NCI-H510A (cell line): ENCODE measurements at regions not wholly inside any gene's neighbourhood (a gene's known extent, or its start where the extent isn't known, plus 50 kb on each side); places are given as distances from the start of the nearest gene placed in this dataset.
"Not testable (repeated sequence)": the region's sequence is repeated elsewhere in the genome, so short reads cannot be mapped to it uniquely, and the experiment has no call there.

Source experiments
- DNase-seq: peaks from one replicate; lab custom pipeline; 2025; lab: John Stamatoyannopoulos, UW

DNA sequence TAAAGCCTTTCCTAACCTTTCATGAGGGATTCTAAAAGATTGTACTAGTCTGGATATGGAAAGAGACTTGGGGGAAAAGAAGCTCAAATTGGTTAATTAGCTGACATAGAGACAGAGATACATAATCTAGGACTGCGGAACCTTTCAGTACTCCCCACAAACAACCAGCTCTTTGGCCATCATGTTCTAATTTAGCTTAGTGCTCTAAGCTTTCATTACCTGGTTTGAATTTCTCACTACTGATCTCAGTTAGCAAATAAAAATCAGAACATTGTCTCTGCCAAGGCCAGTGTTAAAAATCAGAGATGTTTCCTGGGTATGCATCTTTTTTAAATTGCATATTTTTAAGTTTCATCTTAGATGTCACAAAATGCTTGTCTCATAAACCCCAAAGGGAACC, 254.4 kb downstream of the GLUD2 start:
- DNase-seq: no peak

DNA sequence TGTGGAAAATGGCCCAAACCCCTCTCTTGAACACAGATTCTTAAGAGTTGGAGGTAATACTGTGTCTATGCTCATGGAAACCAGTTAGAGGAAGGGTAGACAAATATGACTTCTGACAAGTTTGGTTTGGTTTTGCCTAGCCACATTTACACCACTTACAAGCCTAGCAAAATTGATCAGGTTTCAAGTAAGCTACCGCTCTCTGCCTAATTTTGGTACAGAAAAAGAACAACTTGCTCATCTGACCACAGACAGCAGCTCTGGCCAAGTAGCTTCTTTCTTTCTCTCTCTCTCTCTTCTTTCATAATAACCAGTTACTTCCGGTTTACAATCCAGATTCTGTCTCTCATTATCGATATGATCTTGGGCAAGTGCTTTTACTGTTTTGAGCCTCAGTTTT, 260.0 kb downstream of the GLUD2 start:
- DNase-seq: no peak

DNA sequence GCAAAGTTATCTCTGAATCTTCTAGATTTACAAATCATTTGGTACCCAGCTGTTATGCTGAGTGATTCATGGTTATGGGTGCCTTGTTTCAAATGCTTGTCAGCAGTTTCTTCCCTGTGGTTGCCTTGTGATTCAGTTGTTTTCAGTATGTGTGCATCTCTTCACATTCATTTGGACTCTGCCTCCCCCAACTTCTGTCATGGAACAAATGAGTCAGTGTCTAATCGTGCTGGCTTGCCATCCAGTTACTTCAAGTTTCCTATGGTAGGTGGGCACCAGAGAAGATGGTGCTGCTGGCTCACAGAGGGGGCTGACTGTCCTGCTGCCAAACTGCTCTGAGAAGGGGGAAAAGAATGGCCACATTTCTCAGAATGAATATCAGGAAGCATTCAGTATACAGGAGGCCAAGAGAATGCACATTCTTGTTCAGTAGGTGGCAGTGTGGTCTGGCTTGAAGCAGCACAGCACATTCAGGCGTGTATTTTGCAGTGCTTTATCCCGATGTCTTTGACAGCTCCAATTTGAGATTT, 260.9 kb downstream of the GLUD2 start:
- DNase-seq: peak; percentile 4

DNA sequence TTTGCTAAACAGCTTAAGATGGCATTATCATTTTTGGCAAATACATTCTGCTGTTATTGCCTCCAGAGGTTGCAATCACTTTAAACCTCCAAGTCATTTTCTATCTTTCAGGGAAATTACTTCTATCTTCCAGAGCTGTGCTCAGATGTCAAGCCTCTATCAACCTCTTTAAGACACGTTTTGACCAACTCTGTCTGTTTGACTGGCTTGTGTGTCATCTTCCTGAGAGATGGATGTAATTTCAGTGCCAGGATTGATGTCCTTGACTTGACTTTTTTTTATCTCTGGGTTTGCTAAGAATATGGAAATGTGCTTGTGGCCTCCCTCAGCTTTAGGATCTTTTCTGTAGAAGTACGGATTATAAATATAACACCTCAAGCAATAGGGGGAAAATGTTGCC, 263.4 kb downstream of the GLUD2 start:
- no peak for DNase-seq

DNA sequence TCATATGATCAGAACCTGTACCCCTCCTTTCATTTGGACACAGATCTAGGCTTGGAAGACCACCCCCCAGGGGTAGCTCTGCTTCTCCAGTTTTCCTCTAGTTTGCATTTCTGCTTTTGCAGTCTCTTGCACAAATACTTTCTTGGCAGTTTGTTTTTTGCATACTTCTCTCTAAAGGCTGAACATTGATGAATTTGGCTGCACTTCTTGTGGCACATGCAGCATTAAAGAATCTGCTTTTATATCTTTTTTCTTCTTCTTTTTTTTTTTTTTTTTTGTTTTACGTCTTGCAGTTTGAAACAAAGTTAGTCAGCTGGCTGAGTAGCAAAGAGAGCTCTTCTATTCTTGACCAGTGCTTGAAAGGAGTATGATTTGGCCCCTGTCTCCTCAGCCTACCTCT, 273.0 kb downstream of the GLUD2 start:
- no peak for DNase-seq

DNA sequence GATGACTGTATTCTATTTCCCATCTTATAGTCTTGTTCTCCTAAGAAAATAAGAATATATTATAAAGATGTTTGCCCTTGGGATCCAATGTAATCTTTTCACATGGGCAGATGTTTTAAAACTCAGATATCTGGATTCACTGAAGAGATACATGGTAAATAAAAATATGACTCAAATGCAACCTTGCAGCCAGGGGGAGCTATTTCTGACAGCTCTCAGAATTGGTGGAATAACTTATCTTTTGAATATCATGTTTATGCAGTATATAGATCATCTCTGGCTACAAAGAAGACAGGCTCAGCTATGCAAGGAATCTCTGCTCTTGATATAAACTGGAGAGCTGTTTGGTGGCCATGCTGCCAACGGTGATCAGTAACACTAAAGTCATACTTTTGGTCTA, 274.7 kb downstream of the GLUD2 start:
- DNase-seq: no peak

DNA sequence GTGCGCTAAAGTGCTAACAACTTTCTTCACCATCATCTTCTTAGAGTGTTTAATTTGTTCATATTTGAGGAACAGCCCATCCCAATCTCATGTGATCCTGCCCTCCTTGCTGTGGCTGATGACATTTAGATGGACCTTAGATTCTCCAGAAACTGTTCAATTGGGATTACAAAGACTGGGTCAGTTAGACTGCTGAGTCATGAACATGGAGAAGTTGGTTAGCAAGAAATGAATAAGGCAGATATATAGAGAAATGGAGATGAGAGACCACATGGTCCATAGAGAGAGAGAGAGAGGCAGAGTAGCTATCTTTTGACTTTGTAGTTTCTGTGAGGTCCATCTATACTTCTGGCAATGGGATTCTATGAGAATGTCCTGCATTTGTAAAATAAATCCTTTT, 275.9 kb downstream of the GLUD2 start:
- no peak for DNase-seq

DNA sequence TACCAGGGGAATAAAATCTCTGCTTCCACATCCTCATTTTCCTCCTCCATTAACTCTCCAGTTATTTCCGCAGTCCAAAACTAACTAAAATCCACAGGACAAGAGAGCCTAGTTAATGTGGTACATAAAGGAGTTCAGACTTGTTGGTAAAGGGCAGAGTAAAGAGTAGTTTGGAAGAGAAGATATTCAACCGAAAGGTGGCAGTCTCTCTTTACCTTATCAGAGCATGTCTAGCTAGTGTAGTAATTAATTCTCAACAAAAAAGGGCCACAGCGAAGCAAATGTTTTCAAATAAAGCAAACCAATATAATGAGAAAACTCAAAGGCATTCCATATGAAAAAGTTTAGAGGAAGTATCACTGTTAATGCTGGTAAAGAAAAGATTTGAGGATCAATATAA, 286.5 kb downstream of the GLUD2 start:
- DNase-seq: no peak

DNA sequence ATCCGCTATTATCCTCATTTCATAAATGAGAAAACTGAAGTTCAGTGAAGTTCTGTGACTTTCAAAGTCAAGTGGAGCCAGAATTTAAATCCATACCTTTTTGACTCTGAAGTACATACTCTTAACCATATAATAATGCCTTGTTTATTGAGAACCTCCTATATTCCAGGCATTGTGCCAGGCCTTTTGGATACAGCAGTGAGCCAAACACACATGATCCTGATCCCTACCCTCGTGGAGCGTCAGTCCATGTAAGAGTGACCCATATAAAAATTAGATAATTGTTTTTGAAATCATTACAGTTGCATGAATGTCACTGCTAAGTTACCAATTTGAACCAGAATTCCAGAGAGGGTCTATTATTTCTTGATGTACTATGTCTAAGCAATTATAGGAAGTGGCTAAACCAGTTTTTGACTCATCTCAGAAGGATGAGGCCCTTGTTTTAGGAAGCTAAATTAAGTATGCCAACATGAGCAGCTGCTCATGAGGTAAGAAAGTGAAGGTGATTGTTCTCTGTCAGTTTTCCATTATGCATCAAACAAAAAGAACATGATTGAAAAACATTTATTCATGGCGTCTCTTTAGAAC, 289.5 kb downstream of the GLUD2 start:
- DNase-seq: peak; percentile 25

DNA sequence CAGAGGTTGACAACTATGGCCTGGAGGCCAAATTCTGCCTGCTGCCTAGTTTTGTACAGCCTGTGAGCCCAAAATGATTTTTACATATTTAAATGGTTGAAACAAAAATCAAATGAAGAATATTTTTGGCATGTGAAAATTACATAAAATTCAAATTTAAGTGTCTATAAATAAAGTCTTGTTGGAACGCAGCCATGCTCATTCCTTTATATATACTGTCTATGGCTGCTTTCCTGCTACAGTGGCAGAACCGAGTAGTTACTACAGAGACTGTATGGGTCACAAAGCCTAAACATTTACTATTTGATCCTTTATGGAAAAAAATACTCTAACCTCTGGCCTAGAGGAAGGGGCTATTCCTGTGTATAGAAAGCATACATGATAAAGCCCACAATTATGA, 290.4 kb downstream of the GLUD2 start:
- no peak for DNase-seq

DNA sequence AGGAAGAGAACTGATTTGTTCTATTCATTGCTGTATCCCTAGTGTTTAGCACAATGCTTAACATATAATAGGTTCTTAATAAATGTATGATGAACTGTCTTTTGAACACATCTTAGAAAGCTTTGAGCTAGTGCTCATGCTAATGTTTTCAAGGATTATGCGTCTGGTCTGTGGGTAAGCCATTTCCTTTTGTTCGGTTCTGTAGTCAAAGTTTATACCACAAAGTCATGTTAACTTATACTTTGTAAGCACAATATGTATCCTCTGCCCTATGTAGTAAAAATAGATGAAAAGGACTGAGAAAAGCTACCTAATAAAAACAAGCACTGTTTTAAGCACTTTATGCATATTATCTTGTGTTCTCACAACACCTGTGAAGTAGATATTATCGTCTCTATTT, 301.9 kb downstream of the GLUD2 start:
- DNase-seq: no peak

DNA sequence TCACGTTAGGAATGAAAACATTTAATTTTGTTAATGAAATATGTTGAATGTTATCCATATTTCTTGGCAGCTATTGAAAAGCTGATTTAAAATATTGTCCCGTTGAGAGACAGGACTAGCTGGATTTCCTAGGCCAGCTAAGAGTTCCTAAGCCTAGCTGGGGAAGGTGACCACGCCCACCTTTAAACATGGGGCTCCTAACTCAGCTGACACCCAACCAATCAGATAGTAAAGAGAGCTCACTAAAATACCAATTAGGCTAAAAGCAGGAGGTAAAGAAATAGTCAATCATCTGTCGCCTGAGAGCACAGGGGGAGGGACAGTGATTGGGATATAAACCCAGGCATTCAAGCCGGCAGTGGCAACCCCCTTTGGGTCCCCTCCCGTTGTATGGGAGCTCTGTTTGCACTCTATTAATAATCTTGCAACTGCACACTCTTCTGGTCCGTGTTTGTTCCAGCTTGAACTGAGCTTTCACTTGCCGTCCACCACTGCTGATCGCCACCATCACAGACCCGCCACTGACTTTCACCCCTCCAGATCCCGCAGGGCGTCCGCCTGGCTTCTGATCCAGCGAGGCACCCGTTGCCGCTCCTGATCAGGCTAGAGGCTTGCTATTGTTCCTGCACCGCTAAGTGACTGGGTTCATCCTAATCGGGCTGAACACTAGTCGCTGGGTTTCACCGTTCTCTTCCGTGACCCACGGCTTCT, 308.9 kb downstream of the GLUD2 start:
- DNase-seq: peak; percentile 61

DNA sequence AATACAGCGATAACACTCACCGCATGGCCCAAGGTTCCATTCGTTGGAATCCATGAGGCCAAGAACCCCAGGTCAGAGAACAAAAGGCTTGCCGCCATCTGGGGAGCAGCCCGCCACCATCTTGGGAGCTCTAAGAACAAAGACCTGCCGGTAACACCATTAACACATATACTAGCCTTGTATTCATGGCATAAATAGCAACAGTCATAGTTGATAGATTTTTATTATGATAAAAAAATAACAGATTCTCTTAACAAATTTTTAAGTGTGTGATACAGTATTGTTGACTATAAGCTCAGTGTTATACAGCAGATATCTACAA, 309.4 kb downstream of the GLUD2 start:
- DNase-seq: no peak

DNA sequence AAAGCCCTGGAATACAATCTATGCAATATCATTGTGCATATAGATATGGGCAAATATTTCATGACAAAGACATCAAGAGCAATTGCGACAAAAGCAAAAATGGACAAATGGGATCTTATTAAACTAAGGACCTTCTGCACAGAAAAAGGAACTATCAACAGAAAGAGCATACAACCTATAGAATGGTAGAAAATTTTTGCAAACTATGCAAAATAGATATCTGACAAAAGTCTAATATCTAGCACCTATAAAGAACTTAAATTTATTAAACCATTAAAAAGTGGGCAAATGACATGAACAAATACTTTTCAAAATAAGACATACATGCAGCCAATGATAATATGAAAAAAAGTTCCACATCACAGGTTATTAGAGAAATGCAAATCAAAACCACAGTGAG, 312.9 kb downstream of the GLUD2 start:
- no peak for DNase-seq

DNA sequence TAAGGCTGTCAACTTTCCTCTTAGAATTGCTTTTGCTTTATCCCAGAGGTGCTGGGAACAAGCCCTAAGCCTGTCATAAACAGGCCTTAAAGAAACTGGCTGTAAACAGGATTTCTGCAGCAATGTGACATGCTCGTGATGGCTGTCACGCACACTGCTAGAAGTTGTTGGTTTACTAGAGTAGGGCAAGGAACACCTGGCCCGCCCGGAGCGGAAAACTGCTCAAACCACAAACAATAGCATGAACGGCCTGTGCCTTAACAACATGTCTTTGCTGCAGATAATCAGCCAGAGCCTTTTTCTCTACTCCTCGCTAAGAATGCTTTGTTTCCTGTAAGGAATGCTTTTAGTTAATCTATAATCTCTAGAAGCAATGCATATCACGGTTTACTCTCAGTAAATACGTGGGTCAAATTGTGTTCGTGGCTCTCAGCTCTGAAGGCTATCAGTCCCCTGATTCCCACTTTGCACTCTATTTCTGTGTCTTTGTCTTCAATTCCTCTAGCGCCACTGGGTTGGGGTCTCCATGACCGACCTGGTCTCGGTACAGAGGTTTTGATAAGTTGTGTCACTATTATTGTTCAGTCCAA, 318.3 kb downstream of the GLUD2 start:
- DNase-seq: peak; percentile 4

DNA sequence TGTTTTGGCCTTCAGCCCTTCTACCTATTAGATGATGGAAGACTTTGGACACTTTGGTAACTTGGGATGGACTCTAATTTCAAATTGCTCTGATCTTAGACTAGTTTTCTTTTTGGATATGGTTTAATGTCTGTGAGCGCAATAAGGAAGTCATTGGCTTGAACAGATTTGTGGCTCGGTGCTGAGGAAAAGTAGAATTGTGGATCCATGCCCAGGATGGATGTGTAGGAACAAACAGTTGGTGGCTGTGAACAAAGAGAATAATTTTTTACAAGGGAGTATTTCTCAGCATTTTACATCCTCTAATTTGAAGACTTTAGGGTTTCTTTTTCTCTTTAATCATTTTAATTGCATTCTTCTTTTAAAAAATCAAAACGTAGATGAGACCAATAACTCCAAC, 327.1 kb downstream of the GLUD2 start:
- no peak for DNase-seq

DNA sequence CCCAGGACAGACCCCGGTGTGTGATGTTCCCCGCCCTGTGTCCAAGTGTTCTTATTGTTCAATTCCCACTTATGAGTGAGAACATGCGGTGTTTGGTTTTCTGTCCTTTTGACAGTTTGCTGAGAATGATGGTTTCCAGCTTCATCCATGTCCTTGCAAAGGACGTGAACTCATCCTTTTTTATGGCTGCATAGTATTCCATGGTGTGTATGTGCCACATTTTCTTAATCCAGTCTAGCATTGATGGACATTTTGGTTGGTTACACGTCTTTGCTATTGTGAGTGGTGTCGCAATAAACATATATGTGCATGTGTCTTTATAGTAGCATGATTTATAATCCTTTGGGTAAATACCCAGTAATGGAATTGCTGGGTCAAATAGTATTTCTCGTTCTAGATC, 334.5 kb downstream of the GLUD2 start:
- DNase-seq: not testable (repeated sequence)

DNA sequence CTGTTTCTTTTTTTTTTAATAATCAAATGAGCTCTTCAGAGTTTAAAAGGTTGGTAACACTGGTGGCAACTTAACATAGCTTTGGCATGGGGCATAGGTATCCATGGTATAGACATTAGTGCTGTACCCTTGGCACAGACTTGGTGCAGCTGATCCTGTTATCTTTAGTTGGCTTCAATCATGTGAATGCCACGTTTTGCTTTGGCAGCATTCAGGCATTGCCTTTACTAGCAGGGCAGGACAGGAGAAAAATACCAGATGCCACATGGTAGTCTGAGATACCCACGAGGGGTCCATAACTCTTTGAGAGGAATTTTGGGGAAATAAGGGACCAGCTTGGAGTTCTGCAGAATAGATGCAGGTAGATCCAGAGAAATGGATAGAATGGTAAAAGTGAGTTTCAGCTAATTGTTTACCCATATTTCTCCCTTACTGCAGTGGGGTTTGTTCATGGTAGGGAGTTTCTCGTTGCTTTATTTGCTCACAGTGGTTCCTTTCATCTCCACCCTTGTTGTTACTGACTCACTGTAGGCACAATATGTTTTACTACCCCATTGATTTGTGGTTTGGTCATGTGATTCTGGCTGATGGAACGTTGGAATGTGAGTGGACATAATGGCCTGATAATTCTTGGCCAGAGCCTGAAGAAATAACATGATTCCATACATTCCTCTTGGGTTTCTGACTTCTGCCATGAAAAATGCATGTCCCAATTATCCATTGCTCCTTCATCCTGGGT, 342.7 kb downstream of the GLUD2 start:
- DNase-seq: no peak

DNA sequence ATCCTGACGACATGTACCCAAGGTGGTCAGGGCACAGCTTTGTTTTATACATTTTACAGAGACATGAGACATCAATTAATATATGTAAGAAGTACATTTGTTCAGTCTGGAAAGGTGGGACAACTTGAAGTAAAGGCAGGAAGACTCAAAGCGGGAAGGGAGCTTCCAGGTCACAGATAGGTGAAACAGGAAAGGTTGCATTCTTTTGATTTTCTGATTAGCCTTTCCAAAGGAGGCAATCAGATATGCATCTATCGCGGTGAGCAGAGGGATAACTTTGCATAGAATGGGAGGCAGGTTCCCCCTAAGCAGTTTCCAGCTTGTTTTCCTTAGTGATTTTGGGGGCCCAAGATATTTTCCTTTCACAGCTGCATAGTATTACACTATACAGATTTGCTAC, 358.4 kb downstream of the GLUD2 start:
- no peak for DNase-seq

DNA sequence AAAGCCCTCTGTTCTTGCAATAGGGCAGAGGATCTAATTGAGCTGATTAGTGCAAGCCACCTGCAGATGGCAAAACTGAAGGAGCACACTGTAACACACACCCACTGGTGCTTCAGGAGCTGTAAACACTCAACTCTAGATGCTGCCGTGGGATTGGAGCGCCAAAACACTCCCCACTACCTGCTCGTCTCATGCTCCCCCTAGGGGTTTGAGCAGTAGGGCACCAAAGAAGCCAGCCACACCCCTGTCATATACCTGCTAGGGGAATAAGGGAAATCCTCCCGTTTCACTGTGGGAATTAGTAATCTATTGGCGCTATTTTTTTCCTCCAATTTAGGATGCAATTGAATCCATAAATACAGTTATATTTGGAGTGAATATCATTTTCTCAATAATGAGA, 360.2 kb downstream of the GLUD2 start:
- DNase-seq: no peak

DNA sequence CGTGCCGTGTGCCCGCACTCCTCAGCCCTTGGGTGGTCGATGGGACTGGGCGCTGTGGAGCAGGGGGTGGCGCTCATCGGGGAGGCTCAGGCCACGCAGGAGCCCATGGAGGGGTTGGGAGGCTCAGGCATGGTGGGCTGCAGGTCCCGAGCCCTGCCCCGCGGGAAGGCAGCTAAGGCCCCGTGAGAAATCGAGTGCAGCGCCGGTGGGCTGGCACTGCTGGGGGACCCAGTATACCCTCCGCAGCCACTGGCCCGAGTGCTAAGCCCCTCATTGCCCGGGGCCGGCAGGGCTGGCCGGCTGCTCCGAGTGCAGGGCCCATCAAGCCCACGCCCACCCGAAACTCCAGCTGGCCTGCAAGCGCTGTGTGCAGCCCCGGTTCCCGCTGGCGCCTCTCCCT, 384.1 kb downstream of the GLUD2 start:
- DNase-seq: not testable (repeated sequence)

DNA sequence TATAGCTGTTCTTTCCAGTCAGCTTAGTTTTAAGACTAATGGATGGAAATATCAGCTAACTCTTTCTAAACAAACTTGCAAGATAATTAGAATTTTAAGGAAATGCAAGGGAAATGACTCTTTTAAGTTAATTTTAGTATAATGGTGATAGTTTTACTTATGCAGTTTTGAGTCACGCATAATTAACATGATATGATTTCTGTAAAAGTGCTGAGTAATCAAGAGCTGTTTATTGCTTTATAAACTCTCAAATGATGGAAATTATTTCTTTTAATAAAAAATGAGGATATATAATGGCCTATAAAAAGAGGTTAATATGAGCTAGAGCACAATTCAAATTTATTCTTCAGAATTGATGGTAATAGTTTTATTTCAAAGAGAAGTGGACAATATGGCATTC, 385.9 kb downstream of the GLUD2 start:
- no peak for DNase-seq

DNA sequence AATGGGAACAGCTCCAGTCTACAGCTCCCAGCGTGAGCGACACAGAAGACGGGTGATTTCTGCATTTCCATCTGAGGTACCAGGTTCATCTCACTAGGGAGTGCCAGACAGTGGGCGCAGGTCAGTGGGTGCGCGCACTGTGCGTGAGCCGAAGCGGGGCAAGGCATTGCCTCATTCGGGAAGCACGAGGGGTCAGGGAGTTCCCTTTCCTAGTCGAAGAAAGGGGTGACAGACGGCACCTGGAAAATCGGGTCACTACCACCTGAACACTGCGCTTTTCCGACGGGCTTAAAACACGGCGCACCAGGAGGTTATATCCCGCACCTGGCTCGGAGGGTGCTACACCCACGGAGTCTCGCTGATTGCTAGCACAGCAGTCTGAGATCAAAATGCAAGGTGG, 390.3 kb downstream of the GLUD2 start:
- not testable (repeated sequence) for DNase-seq
